ENCODE measurements at regions not wholly inside any gene's neighbourhood (a gene's known extent, or its start where the extent isn't known, plus 50 kb on each side); places are given as distances from the start of the nearest gene placed in this dataset.

DNA sequence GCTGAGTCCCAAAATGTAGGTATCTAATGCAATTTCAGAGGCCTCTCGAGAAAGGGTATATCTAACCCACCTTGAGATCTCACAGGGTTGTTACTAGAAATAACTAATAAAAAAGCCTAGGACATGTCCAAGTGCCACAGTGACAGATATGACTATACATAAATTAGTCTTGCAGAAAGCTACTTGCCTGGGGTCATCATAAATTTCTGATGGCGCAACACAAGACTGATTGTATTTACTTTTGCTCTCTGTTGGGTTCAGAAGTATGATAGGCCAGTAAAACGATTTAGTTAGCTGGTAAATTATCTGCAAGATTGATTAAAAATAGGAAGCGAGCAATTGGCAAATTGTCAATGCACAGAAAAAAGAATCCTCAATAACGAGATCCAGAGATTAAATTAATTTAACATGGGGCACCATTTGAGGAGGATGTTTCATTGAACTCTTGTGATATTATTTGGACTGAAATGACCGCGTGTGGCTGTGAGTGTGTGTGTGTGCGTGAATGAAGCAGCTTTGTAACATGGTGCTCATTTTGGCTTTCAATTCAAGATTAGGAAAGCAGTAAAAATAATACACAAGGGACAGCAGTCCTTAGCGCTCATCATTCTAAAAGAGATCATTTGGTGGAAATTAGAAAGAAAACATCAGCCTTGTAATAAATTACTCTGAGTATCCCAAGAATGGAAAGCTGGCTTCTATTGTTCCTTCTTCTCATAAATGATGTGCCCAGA is 157.4 kb upstream of the ZFHX3 start:
- TF ChIP-seq RAD21 (IDR thresholded peaks at IDR 0.05; ENCODE audit: low read length), result no peak
- TF ChIP-seq, protein P1, sequence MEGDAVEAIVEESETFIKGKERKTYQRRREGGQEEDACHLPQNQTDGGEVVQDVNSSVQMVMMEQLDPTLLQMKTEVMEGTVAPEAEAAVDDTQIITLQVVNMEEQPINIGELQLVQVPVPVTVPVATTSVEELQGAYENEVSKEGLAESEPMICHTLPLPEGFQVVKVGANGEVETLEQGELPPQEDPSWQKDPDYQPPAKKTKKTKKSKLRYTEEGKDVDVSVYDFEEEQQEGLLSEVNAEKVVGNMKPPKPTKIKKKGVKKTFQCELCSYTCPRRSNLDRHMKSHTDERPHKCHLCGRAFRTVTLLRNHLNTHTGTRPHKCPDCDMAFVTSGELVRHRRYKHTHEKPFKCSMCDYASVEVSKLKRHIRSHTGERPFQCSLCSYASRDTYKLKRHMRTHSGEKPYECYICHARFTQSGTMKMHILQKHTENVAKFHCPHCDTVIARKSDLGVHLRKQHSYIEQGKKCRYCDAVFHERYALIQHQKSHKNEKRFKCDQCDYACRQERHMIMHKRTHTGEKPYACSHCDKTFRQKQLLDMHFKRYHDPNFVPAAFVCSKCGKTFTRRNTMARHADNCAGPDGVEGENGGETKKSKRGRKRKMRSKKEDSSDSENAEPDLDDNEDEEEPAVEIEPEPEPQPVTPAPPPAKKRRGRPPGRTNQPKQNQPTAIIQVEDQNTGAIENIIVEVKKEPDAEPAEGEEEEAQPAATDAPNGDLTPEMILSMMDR (conservative IDR thresholded peaks at IDR 0.05; ENCODE audit: low read depth, low read length), result no peak
- no peak for TF ChIP-seq POLR2A (IDR thresholded peaks at IDR 0.05; ENCODE audit: low read depth, low read length)
- TF ChIP-seq, protein P2, sequence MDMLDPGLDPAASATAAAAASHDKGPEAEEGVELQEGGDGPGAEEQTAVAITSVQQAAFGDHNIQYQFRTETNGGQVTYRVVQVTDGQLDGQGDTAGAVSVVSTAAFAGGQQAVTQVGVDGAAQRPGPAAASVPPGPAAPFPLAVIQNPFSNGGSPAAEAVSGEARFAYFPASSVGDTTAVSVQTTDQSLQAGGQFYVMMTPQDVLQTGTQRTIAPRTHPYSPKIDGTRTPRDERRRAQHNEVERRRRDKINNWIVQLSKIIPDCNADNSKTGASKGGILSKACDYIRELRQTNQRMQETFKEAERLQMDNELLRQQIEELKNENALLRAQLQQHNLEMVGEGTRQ (IDR thresholded peaks at IDR 0.05; ENCODE audit: low read depth, low read length), result no peak
